Hindlimb muscle (tissue), 1 donor: ENCODE measurements at regions not wholly inside any gene's neighbourhood (a gene's known extent, or its start where the extent isn't known, plus 50 kb on each side); places are given as distances from the start of the nearest gene placed in this dataset.
"Not testable (repeated sequence)": the region's sequence is repeated elsewhere in the genome, so short reads cannot be mapped to it uniquely, and the experiment has no call there.

Experiments used
- DNase-seq: peaks from one replicate; pipeline ENCODE4 v3.0.0-alpha.2; 2013

- DNase-seq = no peak
Measured at GRCh38 chr7:65453341-65454030, 79.8 kb downstream of the ZNF92 start.

GRCh38 chr7:65454469-65454868 lies 80.8 kb downstream of the ZNF92 start:
- DNase-seq = no peak

GRCh38 chr7:65455050-65455449 lies 81.4 kb downstream of the ZNF92 start:
- DNase-seq = not testable (repeated sequence)

GRCh38 chr7:65457705-65458104 lies 84.0 kb downstream of the ZNF92 start:
- no peak for DNase-seq

- no peak for DNase-seq
Measured at GRCh38 chr7:65459438-65459837, 85.8 kb downstream of the ZNF92 start.

GRCh38 chr7:65462148-65462716 lies 88.6 kb downstream of the ZNF92 start:
- no peak for DNase-seq

- no peak for DNase-seq
Measured at GRCh38 chr7:65463184-65463583, 89.5 kb downstream of the ZNF92 start.

GRCh38 chr7:65469919-65470558 lies 96.4 kb downstream of the ZNF92 start:
- not testable (repeated sequence) for DNase-seq

GRCh38 chr7:65471587-65471986 lies 97.9 kb downstream of the ZNF92 start:
- DNase-seq = no peak

GRCh38 chr7:65475040-65475726 lies 101.5 kb downstream of the ZNF92 start:
- DNase-seq = no peak

GRCh38 chr7:65475734-65476319 lies 102.2 kb downstream of the ZNF92 start:
- no peak for DNase-seq

GRCh38 chr7:65477326-65477725 lies 103.7 kb downstream of the ZNF92 start:
- DNase-seq = no peak

- no peak for DNase-seq
Measured at GRCh38 chr7:65489260-65489767, 115.7 kb downstream of the ZNF92 start.

GRCh38 chr7:65496697-65497096 lies 123.0 kb downstream of the ZNF92 start:
- DNase-seq = not testable (repeated sequence)

- DNase-seq = no peak
Measured at GRCh38 chr7:65503434-65504152, 129.9 kb downstream of the ZNF92 start.

- not testable (repeated sequence) for DNase-seq
Measured at GRCh38 chr7:65504504-65505319, 131.1 kb downstream of the ZNF92 start.

GRCh38 chr7:65505320-65505633 lies 131.6 kb downstream of the ZNF92 start:
- not testable (repeated sequence) for DNase-seq

GRCh38 chr7:65508581-65509367 lies 135.1 kb downstream of the ZNF92 start:
- not testable (repeated sequence) for DNase-seq

- no peak for DNase-seq
Measured at GRCh38 chr7:65509368-65510186, 135.9 kb downstream of the ZNF92 start.

GRCh38 chr7:65510187-65510538 lies 136.5 kb downstream of the ZNF92 start:
- not testable (repeated sequence) for DNase-seq
